ENCODE measurements at regions not wholly inside any gene's neighbourhood (a gene's known extent, or its start where the extent isn't known, plus 50 kb on each side); places are given as distances from the start of the nearest gene placed in this dataset.

GRCh38 chr4:158020734-158021346 is 152.0 kb downstream of the GASK1B start:
- peaks cover 0 to 5% of the 10 kb centered on the region in 2 donors for H3K4me1 ChIP-seq
- no peak overlapping the region for H3K4me3 ChIP-seq
- DNase-seq: peak in 1 of 2 donors; percentile 65
- no peaks in the 10 kb centered on the region for H3K27me3 ChIP-seq
- peak overlapping the region; percentile 72 to 92 for H3K27ac ChIP-seq
- TF ChIP-seq CTCF (IDR thresholded peaks at IDR 0.05): no peak
- no peak for TF ChIP-seq POLR2A (IDR thresholded peaks at IDR 0.05)
- H3K9me3 ChIP-seq: no peaks in the 10 kb centered on the region
- no peaks in the 10 kb centered on the region for H3K36me3 ChIP-seq
- intact Hi-C loops (cut with DNase I; ENCODE audit: low total_unique reads): no loop called here

DNA sequence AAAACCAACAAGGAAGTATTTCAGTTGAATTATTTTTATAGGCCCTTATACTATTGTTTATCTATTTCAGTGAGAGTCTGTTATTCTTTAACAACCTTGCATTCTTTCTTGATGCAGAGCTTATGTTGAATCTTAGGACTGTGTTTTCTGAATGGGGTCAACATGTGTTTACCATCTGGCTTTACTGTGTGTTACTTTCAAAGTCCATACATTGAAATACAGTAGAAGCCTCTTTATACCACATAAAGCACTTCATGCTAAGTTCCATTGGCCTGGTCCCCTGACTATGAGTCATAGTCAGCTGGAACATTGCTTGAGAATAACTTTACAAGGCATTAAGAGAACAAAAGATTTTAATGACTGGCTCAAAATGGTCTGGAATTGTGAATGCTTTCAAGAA is 152.6 kb downstream of the GASK1B start:
- DNase-seq: peak in 1 of 2 donors; percentile 78
- no peaks in the 10 kb centered on the region for H3K27me3 ChIP-seq
- no peak for TF ChIP-seq POLR2A (IDR thresholded peaks at IDR 0.05)
- no peak for TF ChIP-seq CTCF (IDR thresholded peaks at IDR 0.05)
- H3K9me3 ChIP-seq: no peaks in the 10 kb centered on the region
- peak overlapping the region; percentile 72 to 92 for H3K27ac ChIP-seq
- no peak overlapping the region for H3K4me3 ChIP-seq
- H3K4me1 ChIP-seq: peaks cover 0 to 5% of the 10 kb centered on the region in 2 donors
- intact Hi-C loops (cut with DNase I; ENCODE audit: low total_unique reads): no loop called here
- no peaks in the 10 kb centered on the region for H3K36me3 ChIP-seq

DNA sequence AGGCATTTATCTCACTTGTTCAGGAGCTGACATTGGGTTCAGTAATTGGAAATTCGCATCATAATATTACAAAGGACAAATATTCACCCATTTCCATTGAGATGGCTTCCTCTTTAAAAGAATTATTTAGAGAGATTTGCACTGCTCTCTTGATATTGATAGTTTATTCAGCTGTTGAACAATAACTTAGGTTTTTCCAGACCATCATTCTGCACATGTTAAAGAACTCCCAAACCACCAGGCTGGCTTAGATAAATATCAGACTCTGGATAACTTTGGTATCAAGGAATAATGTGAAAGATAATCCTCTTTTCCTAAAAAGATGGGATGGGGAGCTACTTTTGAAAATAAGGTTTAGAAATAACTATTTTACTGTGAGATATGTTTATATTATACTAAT is 154.0 kb downstream of the GASK1B start:
- peaks cover 0 to 5% of the 10 kb centered on the region in 2 donors for H3K4me1 ChIP-seq
- H3K9me3 ChIP-seq: no peaks in the 10 kb centered on the region
- intact Hi-C loops (cut with DNase I; ENCODE audit: low total_unique reads): no loop called here
- TF ChIP-seq CTCF (IDR thresholded peaks at IDR 0.05) (no peak), POLR2A (IDR thresholded peaks at IDR 0.05) (no peak)
- DNase-seq: no peak
- H3K36me3 ChIP-seq: no peaks in the 10 kb centered on the region
- H3K27ac ChIP-seq: peak overlapping the region; percentile 6 to 92
- H3K4me3 ChIP-seq: no peak overlapping the region
- no peaks in the 10 kb centered on the region for H3K27me3 ChIP-seq

DNA sequence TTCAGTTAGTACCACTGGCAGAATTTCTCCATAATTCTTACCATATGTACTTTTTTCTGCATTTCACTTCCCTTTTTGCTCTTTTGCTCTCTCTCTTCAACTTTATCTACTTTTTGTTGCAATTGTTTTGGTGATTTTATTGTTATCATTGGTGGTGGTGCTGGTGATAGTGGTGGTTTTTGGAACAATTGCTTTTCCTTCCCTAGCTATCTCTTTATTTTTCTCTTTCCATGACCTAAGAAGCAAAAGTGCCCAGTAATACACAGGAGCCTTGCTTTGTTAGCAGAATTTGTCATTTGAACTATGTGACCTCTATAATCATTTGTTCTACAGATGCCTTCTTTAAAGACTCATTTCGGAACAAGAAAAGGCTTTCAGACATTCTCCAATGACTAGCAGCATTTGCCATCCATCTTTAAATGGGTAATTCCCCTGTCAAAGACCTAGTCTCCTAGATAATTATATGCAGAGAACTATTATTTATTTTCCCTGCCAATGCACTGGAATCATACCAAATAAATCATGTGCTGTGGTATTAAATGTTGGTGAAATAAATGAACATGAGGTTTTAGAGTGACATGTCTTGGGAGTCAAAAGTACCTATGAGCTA is 154.5 kb downstream of the GASK1B start:
- H3K27me3 ChIP-seq: no peaks in the 10 kb centered on the region
- no peaks in the 10 kb centered on the region for H3K9me3 ChIP-seq
- no peak for DNase-seq
- intact Hi-C loops (cut with DNase I; ENCODE audit: low total_unique reads): no loop called here
- no peak overlapping the region for H3K4me3 ChIP-seq
- peaks cover 0 to 5% of the 10 kb centered on the region in 2 donors for H3K4me1 ChIP-seq
- H3K36me3 ChIP-seq: no peaks in the 10 kb centered on the region
- peak overlapping the region; percentile 6 to 92 for H3K27ac ChIP-seq
- TF ChIP-seq POLR2A (IDR thresholded peaks at IDR 0.05) (no peak), CTCF (IDR thresholded peaks at IDR 0.05) (no peak)

DNA sequence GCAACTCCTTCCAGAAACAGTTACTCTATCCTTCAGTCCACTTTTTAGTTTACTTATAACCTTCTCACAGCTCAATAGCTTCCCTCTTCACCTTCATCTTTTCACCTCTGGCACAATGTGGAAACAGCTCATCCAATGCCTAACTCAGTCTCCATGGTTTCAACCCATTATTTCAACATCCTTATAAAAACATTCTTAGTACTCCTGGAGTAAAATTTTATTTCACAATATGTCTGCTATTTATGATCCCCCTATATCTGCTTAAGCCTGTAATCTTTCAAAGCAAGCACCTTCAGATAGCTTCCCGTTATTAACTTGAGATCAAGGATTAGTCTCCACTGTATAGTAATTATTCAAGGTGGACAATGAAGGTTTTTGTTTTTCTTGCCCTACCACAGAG is 156.3 kb downstream of the GASK1B start:
- Histone ChIP-seq H3K4me3 (no peak overlapping the region), H3K27me3 (no peaks in the 10 kb centered on the region), H3K9me3 (no peaks in the 10 kb centered on the region), H3K27ac (peak overlapping the region; percentile 35 to 78), H3K36me3 (no peaks in the 10 kb centered on the region), H3K4me1 (peaks cover 0 to 13% of the 10 kb centered on the region in 2 donors)
- DNase-seq: no peak
- no peak for TF ChIP-seq POLR2A (IDR thresholded peaks at IDR 0.05)
- no peak for TF ChIP-seq CTCF (IDR thresholded peaks at IDR 0.05)
- intact Hi-C loops (cut with DNase I; ENCODE audit: low total_unique reads): no loop called here

Data from uterus (tissue), 3 donors.